ENCODE measurements at regions not wholly inside any gene's neighbourhood (a gene's known extent, or its start where the extent isn't known, plus 50 kb on each side); places are given as distances from the start of the nearest gene placed in this dataset.
"Not testable (repeated sequence)": the region's sequence is repeated elsewhere in the genome, so short reads cannot be mapped to it uniquely, and the experiment has no call there.

DNA sequence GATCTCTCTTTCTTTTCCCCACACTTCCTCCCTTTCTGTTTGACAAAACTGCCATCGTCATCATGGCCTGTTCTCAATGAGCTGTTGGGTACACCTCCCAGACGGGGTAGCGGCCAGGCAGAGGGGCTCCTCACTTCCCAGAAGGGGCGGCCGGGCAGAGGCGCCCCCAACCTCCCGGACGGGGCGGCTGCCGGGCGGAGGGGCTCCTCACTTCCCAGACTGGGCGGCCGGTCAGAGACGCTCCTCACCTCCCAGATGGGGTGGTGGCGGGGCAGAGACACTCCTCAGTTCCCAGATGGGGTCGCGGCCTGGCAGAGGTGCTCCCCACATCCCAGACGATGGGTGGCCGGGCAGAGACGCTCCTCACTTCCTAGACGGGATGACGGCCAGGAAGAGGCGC is 184.3 kb upstream of the FRMD6 start:
- TF ChIP-seq POLR2A (IDR thresholded peaks at IDR 0.05): not testable (repeated sequence)
- TF ChIP-seq, protein P1, sequence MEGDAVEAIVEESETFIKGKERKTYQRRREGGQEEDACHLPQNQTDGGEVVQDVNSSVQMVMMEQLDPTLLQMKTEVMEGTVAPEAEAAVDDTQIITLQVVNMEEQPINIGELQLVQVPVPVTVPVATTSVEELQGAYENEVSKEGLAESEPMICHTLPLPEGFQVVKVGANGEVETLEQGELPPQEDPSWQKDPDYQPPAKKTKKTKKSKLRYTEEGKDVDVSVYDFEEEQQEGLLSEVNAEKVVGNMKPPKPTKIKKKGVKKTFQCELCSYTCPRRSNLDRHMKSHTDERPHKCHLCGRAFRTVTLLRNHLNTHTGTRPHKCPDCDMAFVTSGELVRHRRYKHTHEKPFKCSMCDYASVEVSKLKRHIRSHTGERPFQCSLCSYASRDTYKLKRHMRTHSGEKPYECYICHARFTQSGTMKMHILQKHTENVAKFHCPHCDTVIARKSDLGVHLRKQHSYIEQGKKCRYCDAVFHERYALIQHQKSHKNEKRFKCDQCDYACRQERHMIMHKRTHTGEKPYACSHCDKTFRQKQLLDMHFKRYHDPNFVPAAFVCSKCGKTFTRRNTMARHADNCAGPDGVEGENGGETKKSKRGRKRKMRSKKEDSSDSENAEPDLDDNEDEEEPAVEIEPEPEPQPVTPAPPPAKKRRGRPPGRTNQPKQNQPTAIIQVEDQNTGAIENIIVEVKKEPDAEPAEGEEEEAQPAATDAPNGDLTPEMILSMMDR (IDR thresholded peaks at IDR 0.05): not testable (repeated sequence)

Measured in heart left ventricle (tissue), 13 donors.